ENCODE measurements at regions not wholly inside any gene's neighbourhood (a gene's known extent, or its start where the extent isn't known, plus 50 kb on each side); places are given as distances from the start of the nearest gene placed in this dataset.

- DNase-seq (ENCODE audit: low spot score) (no peak), FAIRE-seq (no peak)
These were observed 804.4 kb upstream of the RBFOX1 start for GRCh38 chr16:6528217-6528616.

GRCh38 chr16:6527646-6528045 is 805.0 kb upstream of the RBFOX1 start:
- DNase-seq (ENCODE audit: low spot score) (no peak), FAIRE-seq (no peak)

- FAIRE-seq, result no peak
These were observed 808.1 kb upstream of the RBFOX1 start for GRCh38 chr16:6524501-6524900.

GRCh38 chr16:6517020-6517720 is 815.5 kb upstream of the RBFOX1 start:
- FAIRE-seq (no peak), DNase-seq (ENCODE audit: low spot score) (no peak)

More at GRCh38 chr16:6524501-6524900, 808.1 kb upstream of the RBFOX1 start:
- no peak for DNase-seq (ENCODE audit: low spot score)

GRCh38 chr16:6512512-6512911 is 820.1 kb upstream of the RBFOX1 start:
- FAIRE-seq (no peak), DNase-seq (ENCODE audit: low spot score) (no peak)

GRCh38 chr16:6510261-6510660 is 822.4 kb upstream of the RBFOX1 start:
- no peak for FAIRE-seq
- DNase-seq (ENCODE audit: low spot score), result no peak

- FAIRE-seq (no peak), DNase-seq (ENCODE audit: low spot score) (no peak)
These were observed 833.2 kb upstream of the RBFOX1 start for GRCh38 chr16:6499413-6499812.

GRCh38 chr16:6498858-6499257 is 833.8 kb upstream of the RBFOX1 start:
- FAIRE-seq (no peak), DNase-seq (ENCODE audit: low spot score) (no peak)

GRCh38 chr16:6496996-6497395 is 835.6 kb upstream of the RBFOX1 start:
- DNase-seq (ENCODE audit: low spot score), result no peak

GRCh38 chr16:6495486-6496210 is 837.0 kb upstream of the RBFOX1 start:
- FAIRE-seq, result no peak
- no peak for DNase-seq (ENCODE audit: low spot score)

More at GRCh38 chr16:6496996-6497395, 835.6 kb upstream of the RBFOX1 start:
- FAIRE-seq, result no peak

- DNase-seq (ENCODE audit: low spot score), result no peak
- no peak for FAIRE-seq
These were observed 837.9 kb upstream of the RBFOX1 start for GRCh38 chr16:6494716-6495115.

GRCh38 chr16:6493555-6493954 is 839.1 kb upstream of the RBFOX1 start:
- FAIRE-seq (no peak), DNase-seq (ENCODE audit: low spot score) (no peak)

- FAIRE-seq (no peak), DNase-seq (ENCODE audit: low spot score) (no peak)
These were observed 839.9 kb upstream of the RBFOX1 start for GRCh38 chr16:6492742-6493141.

GRCh38 chr16:6484935-6485334 is 847.7 kb upstream of the RBFOX1 start:
- DNase-seq (ENCODE audit: low spot score), result peak; percentile 15
- FAIRE-seq, result no peak

- DNase-seq (ENCODE audit: low spot score), result no peak
- no peak for FAIRE-seq
These were observed 848.6 kb upstream of the RBFOX1 start for GRCh38 chr16:6484081-6484480.

- no peak for FAIRE-seq
- peak; percentile 60 for DNase-seq (ENCODE audit: low spot score)
These were observed 849.1 kb upstream of the RBFOX1 start for GRCh38 chr16:6483469-6484033.

- DNase-seq (ENCODE audit: low spot score) (peak; percentile 37), FAIRE-seq (no peak)
These were observed 849.8 kb upstream of the RBFOX1 start for GRCh38 chr16:6482696-6483468.

- DNase-seq (ENCODE audit: low spot score) (no peak), FAIRE-seq (no peak)
These were observed 850.8 kb upstream of the RBFOX1 start for GRCh38 chr16:6481894-6482293.

- FAIRE-seq, result no peak
These were observed 878.9 kb upstream of the RBFOX1 start for GRCh38 chr16:6453742-6454141.

GRCh38 chr16:6447021-6447790 is 885.4 kb upstream of the RBFOX1 start:
- FAIRE-seq (no peak), DNase-seq (ENCODE audit: low spot score) (no peak)

More at GRCh38 chr16:6453742-6454141, 878.9 kb upstream of the RBFOX1 start:
- no peak for DNase-seq (ENCODE audit: low spot score)

- DNase-seq (ENCODE audit: low spot score) (no peak), FAIRE-seq (no peak)
These were observed 886.3 kb upstream of the RBFOX1 start for GRCh38 chr16:6446370-6446769.
